ENCODE measurements at regions not wholly inside any gene's neighbourhood (a gene's known extent, or its start where the extent isn't known, plus 50 kb on each side); places are given as distances from the start of the nearest gene placed in this dataset.

GRCh38 chr1:104780470-104781078 is 1030.9 kb downstream of the AMY1C start:
- Histone ChIP-seq H3K4me1 (ENCODE audit: insufficient read depth) (no peaks in the 10 kb centered on the region), H3K4me3 (no peak overlapping the region), H3K4me2 (no peak overlapping the region), H3K27me3 (no peaks in the 10 kb centered on the region), H3K79me2 (no peaks in the 10 kb centered on the region), H2AFZ (no peak overlapping the region), H3K27ac (no peak overlapping the region), H3K9me2 (replicated peaks; ENCODE audit: insufficient read depth) (no peaks in the 10 kb centered on the region), H4K20me1 (ENCODE audit: insufficient read depth, poor library complexity, severe bottlenecking) (no peaks in the 10 kb centered on the region), H3K9me3 (ENCODE audit: low read depth) (no peaks in the 10 kb centered on the region), H3K36me3 (replicated peaks; ENCODE audit: insufficient read depth, low read depth) (no peaks in the 10 kb centered on the region)
- WGBS (ENCODE audit: low lambda C conversion rate, missing lambda C conversion rate): 13% methylated on average over 6 of the region's 6 CpGs
- no peak for TF ChIP-seq EZH2phosphoT487 (IDR thresholded peaks at IDR 0.05; ENCODE audit: low read depth, severe bottlenecking, unreplicated experiment)
- peak; percentile 89 for TF ChIP-seq CTCF (IDR thresholded peaks at IDR 0.05; ENCODE audit: poor library complexity)
- no peak for TF ChIP-seq EZH2 (IDR thresholded peaks at IDR 0.05; ENCODE audit: borderline replicate concordance)
- peak; percentile 46 for DNase-seq (ENCODE audit: low spot score)

GRCh38 chr1:104785575-104786187 is 1036.0 kb downstream of the AMY1C start:
- 66% methylated on average over 2 of the region's 2 CpGs for WGBS (ENCODE audit: low lambda C conversion rate, missing lambda C conversion rate)
- Histone ChIP-seq H3K27ac (no peak overlapping the region), H3K9me2 (replicated peaks; ENCODE audit: insufficient read depth) (no peaks in the 10 kb centered on the region), H3K27me3 (no peaks in the 10 kb centered on the region), H3K4me1 (ENCODE audit: insufficient read depth) (no peaks in the 10 kb centered on the region), H3K4me2 (no peak overlapping the region), H3K4me3 (no peak overlapping the region), H3K36me3 (replicated peaks; ENCODE audit: insufficient read depth, low read depth) (no peaks in the 10 kb centered on the region), H4K20me1 (ENCODE audit: insufficient read depth, poor library complexity, severe bottlenecking) (no peaks in the 10 kb centered on the region), H3K79me2 (no peaks in the 10 kb centered on the region), H2AFZ (no peak overlapping the region), H3K9me3 (ENCODE audit: low read depth) (no peaks in the 10 kb centered on the region)
- DNase-seq (ENCODE audit: low spot score): no peak
- TF ChIP-seq EZH2phosphoT487 (IDR thresholded peaks at IDR 0.05; ENCODE audit: low read depth, severe bottlenecking, unreplicated experiment): no peak
- no peak for TF ChIP-seq CTCF (IDR thresholded peaks at IDR 0.05; ENCODE audit: poor library complexity)
- TF ChIP-seq EZH2 (IDR thresholded peaks at IDR 0.05; ENCODE audit: borderline replicate concordance): no peak

- no peak for DNase-seq (ENCODE audit: low spot score)
- Histone ChIP-seq H2AFZ (no peak overlapping the region), H3K9me3 (ENCODE audit: low read depth) (no peaks in the 10 kb centered on the region), H3K4me3 (no peak overlapping the region), H3K36me3 (replicated peaks; ENCODE audit: insufficient read depth, low read depth) (no peaks in the 10 kb centered on the region), H4K20me1 (ENCODE audit: insufficient read depth, poor library complexity, severe bottlenecking) (no peaks in the 10 kb centered on the region), H3K9me2 (replicated peaks; ENCODE audit: insufficient read depth) (no peaks in the 10 kb centered on the region), H3K4me1 (ENCODE audit: insufficient read depth) (no peaks in the 10 kb centered on the region), H3K27ac (no peak overlapping the region), H3K27me3 (no peaks in the 10 kb centered on the region), H3K4me2 (no peak overlapping the region), H3K79me2 (no peaks in the 10 kb centered on the region)
- TF ChIP-seq EZH2phosphoT487 (IDR thresholded peaks at IDR 0.05; ENCODE audit: low read depth, severe bottlenecking, unreplicated experiment): no peak
- no peak for TF ChIP-seq EZH2 (IDR thresholded peaks at IDR 0.05; ENCODE audit: borderline replicate concordance)
- TF ChIP-seq CTCF (IDR thresholded peaks at IDR 0.05; ENCODE audit: poor library complexity): no peak
- WGBS (ENCODE audit: low lambda C conversion rate, missing lambda C conversion rate): 92% methylated on average over 14 of the region's 14 CpGs
Observed at GRCh38 chr1:104787866-104788510, 1038.3 kb downstream of the AMY1C start.
